ENCODE measurements at regions not wholly inside any gene's neighbourhood (a gene's known extent, or its start where the extent isn't known, plus 50 kb on each side); places are given as distances from the start of the nearest gene placed in this dataset.
"Not testable (repeated sequence)": the region's sequence is repeated elsewhere in the genome, so short reads cannot be mapped to it uniquely, and the experiment has no call there.

GRCh38 chr5:102635399-102635798 is 119.7 kb upstream of the PAM start:
- TF ChIP-seq, protein P1, sequence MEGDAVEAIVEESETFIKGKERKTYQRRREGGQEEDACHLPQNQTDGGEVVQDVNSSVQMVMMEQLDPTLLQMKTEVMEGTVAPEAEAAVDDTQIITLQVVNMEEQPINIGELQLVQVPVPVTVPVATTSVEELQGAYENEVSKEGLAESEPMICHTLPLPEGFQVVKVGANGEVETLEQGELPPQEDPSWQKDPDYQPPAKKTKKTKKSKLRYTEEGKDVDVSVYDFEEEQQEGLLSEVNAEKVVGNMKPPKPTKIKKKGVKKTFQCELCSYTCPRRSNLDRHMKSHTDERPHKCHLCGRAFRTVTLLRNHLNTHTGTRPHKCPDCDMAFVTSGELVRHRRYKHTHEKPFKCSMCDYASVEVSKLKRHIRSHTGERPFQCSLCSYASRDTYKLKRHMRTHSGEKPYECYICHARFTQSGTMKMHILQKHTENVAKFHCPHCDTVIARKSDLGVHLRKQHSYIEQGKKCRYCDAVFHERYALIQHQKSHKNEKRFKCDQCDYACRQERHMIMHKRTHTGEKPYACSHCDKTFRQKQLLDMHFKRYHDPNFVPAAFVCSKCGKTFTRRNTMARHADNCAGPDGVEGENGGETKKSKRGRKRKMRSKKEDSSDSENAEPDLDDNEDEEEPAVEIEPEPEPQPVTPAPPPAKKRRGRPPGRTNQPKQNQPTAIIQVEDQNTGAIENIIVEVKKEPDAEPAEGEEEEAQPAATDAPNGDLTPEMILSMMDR (IDR thresholded peaks at IDR 0.05; ENCODE audit: extremely low read depth in 1 of 2, insufficient read depth in 1 of 2, low read depth in 1 of 2, low read length in 2 of 2), result not testable (repeated sequence)
- TF ChIP-seq EZH2 (IDR thresholded peaks at IDR 0.05; ENCODE audit: borderline replicate concordance, low read depth, low read length, severe bottlenecking); POLR2AphosphoS5 (IDR thresholded peaks at IDR 0.05; ENCODE audit: insufficient read depth, low read depth, low read length); MAX (IDR thresholded peaks at IDR 0.05; ENCODE audit: insufficient read depth, insufficient read length); POLR2A (IDR thresholded peaks at IDR 0.05; ENCODE audit: low read depth, low read length); FOS (IDR thresholded peaks at IDR 0.05; ENCODE audit: borderline replicate concordance, insufficient read depth, low read length); GATA2 (IDR thresholded peaks at IDR 0.05; ENCODE audit: insufficient read depth, insufficient read length, low read depth, low read length); MYC (IDR thresholded peaks at IDR 0.05; ENCODE audit: low read depth, low read length); JUN (IDR thresholded peaks at IDR 0.05; ENCODE audit: borderline replicate concordance, insufficient read depth, insufficient read length, low read depth): not testable (repeated sequence)
